H1 (cell line): ENCODE measurements at regions not wholly inside any gene's neighbourhood (a gene's known extent, or its start where the extent isn't known, plus 50 kb on each side); places are given as distances from the start of the nearest gene placed in this dataset.

Experiments
- CTCF ChIA-PET: fragments of 300-600 bp; sonication (Branson Sonifier 250); formaldehyde crosslinking; loops from one replicate; lab custom pipeline; 2021; ENCODE audit not compliant: partially characterized antibody; lab: Charles Lee
- POLR2A ChIA-PET: fragments of 300-600 bp; sonication (Branson Sonifier 250); formaldehyde crosslinking; loops from one replicate; lab custom pipeline; 2021; ENCODE audit warnings: inconsistent platforms; ENCODE audit not compliant: partially characterized antibody; lab: Charles Lee
- DNase-seq, 2 experiments: peaks; one replicate each; pipeline versions ENCODE4 v3.0.0 to v3.0.0-alpha.2; 2010 to 2022; ENCODE audit warnings: low spot score in 2 of 2, low read depth in 1 of 2, mixed read lengths in 1 of 2
- FAIRE-seq: peaks from 2 replicates; lab custom pipeline; 2011; peaks lifted over from hg19 to GRCh38; lab: Jason Lieb, UNC
- H2AFZ ChIP-seq: 2 replicates; pipeline ENCODE4 v1.8.1; 2012; ENCODE audit warnings: low read length, inconsistent platforms
- H2AK5ac ChIP-seq: 2 replicates; pipeline ENCODE4 v1.6.1; 2013; ENCODE audit warnings: low read depth, low read length
- H2BK120ac ChIP-seq: replicated peaks from 2 replicates; pipeline ENCODE3; 2013; ENCODE audit warnings: low read depth, low read length, inconsistent platforms
- H2BK12ac ChIP-seq: 2 replicates; pipeline ENCODE4 v1.6.1; 2013; ENCODE audit warnings: low read depth, low read length
- H2BK15ac ChIP-seq: 2 replicates; pipeline ENCODE4 v1.6.1; 2013; ENCODE audit warnings: low read length
- H2BK20ac ChIP-seq: 2 replicates; pipeline ENCODE4 v1.6.1; 2013; ENCODE audit warnings: low read length
- H2BK5ac ChIP-seq: 2 replicates; pipeline ENCODE4 v1.6.1; 2013; ENCODE audit warnings: low read depth, low read length
- H3K14ac ChIP-seq: 2 replicates; pipeline ENCODE4 v1.6.1; 2013; ENCODE audit warnings: inconsistent platforms; ENCODE audit not compliant: insufficient read length
- H3K18ac ChIP-seq: 2 replicates; pipeline ENCODE4 v1.6.1; 2013; ENCODE audit warnings: low read length; ENCODE audit errors: extremely low read depth
- H3K23ac ChIP-seq: 2 replicates; pipeline ENCODE4 v1.6.1; 2013; ENCODE audit warnings: inconsistent platforms; ENCODE audit not compliant: insufficient read length
- H3K23me2 ChIP-seq: 2 replicates; pipeline ENCODE4 v1.6.1; 2013; ENCODE audit warnings: low read depth, low read length
- H3K27ac ChIP-seq: 2 replicates; pipeline ENCODE4 v1.6.1; 2011; ENCODE audit warnings: low read depth, low read length, inconsistent platforms
- H3K27me3 ChIP-seq, 4 experiments: replicated peaks in 1 of 4; 1 replicate in 1 of 4; 2 replicates in 3 of 4; pipeline versions ENCODE4 v1.6.1 to v1.8.1; 2011 to 2013; ENCODE audit warnings: low read length in 3 of 4, mild to moderate bottlenecking in 3 of 4, inconsistent platforms in 2 of 4, mixed read lengths in 2 of 4, moderate library complexity in 1 of 4; ENCODE audit not compliant: control insufficient read depth in 3 of 4, insufficient read depth in 3 of 4; ENCODE audit errors: extremely low read depth in 1 of 4
- H3K36me3 ChIP-seq, 4 experiments: 2 replicates each; pipeline versions ENCODE4 v1.6.1 to v1.8.1; 2011 to 2013; ENCODE audit warnings: mild to moderate bottlenecking in 4 of 4, low read length in 3 of 4, moderate library complexity in 2 of 4, control low read depth in 1 of 4, inconsistent platforms in 1 of 4; ENCODE audit not compliant: insufficient read depth in 4 of 4, control insufficient read depth in 2 of 4
- H3K4ac ChIP-seq: replicated peaks from 2 replicates; pipeline ENCODE3; 2013; ENCODE audit warnings: low read length, low read depth, mixed read lengths, inconsistent platforms; ENCODE audit not compliant: insufficient read length
- H3K4me1 ChIP-seq, 4 experiments: replicated peaks in 1 of 4; 1 replicate in 1 of 4; 2 replicates in 3 of 4; pipeline versions ENCODE4 v1.6.1 to v1.8.1; 2011 to 2013; ENCODE audit warnings: low read length in 3 of 4, inconsistent platforms in 2 of 4, mixed read lengths in 1 of 4; ENCODE audit not compliant: insufficient read depth in 4 of 4, control insufficient read depth in 3 of 4
- H3K4me2 ChIP-seq, 2 experiments: 2 replicates each; pipeline versions ENCODE4 v1.6.1 to v1.8.1; 2011 to 2013; ENCODE audit warnings: low read depth in 2 of 2, low read length in 2 of 2, control low read depth in 1 of 2, inconsistent platforms in 1 of 2, mild to moderate bottlenecking in 1 of 2; ENCODE audit not compliant: insufficient read depth in 1 of 2
- H3K4me3 ChIP-seq, 4 experiments: fragments of 200-600, 300-600 bp in 1 of 4; sonication (generic), shearing (Covaris generic), sonication (Bioruptor Twin) in 1 of 4; 2 replicates each; pipeline versions ENCODE4 v1.5.1 to v1.8.1; 2011 to 2016; ENCODE audit warnings: low read length in 4 of 4, low read depth in 3 of 4, control low read depth in 2 of 4, inconsistent platforms in 2 of 4, mild to moderate bottlenecking in 2 of 4, mixed read lengths in 1 of 4, moderate library complexity in 1 of 4; ENCODE audit not compliant: insufficient read depth in 2 of 4; ENCODE audit errors: extremely low read depth in 1 of 4
- H3K56ac ChIP-seq: replicated peaks from 2 replicates; pipeline ENCODE3; 2013; ENCODE audit warnings: low read depth, mild to moderate bottlenecking, mixed read lengths, low read length, inconsistent platforms; ENCODE audit not compliant: insufficient read length
- H3K79me1 ChIP-seq: 2 replicates; pipeline ENCODE4 v1.6.1; 2013; ENCODE audit warnings: low read depth, low read length, control low read depth
- H3K79me2 ChIP-seq, 2 experiments: 2 replicates each; pipeline versions ENCODE4 v1.6.1 to v1.8.1; 2012 to 2013; ENCODE audit warnings: low read length in 2 of 2, mild to moderate bottlenecking in 2 of 2, inconsistent platforms in 1 of 2; ENCODE audit not compliant: insufficient read depth in 2 of 2, control insufficient read depth in 1 of 2
- H3K9ac ChIP-seq, 4 experiments: replicated peaks in 1 of 4; 1 replicate in 1 of 4; 2 replicates in 3 of 4; pipeline versions ENCODE4 v1.6.1 to v1.8.1; 2011 to 2013; ENCODE audit warnings: low read depth in 3 of 4, low read length in 3 of 4, control low read depth in 2 of 4, mild to moderate bottlenecking in 2 of 4, moderate library complexity in 2 of 4, inconsistent platforms in 1 of 4; ENCODE audit errors: extremely low read depth in 1 of 4
- H3K9me3 ChIP-seq, 2 experiments: 2 replicates each; pipeline versions ENCODE4 v1.6.1 to v1.8.1; 2012 to 2013; ENCODE audit warnings: mild to moderate bottlenecking in 2 of 2, moderate library complexity in 2 of 2, control low read depth in 1 of 2, inconsistent platforms in 1 of 2, low read depth in 1 of 2, low read length in 1 of 2, mixed read lengths in 1 of 2; ENCODE audit not compliant: insufficient read depth in 2 of 2
- H4K20me1 ChIP-seq, 2 experiments: replicated peaks in 1 of 2; 2 replicates each; pipeline versions ENCODE3 to v1.8.1; 2011 to 2013; ENCODE audit warnings: inconsistent platforms in 2 of 2, low read length in 2 of 2, mild to moderate bottlenecking in 1 of 2; ENCODE audit not compliant: insufficient read depth in 2 of 2, control insufficient read depth in 1 of 2
- H4K5ac ChIP-seq: 2 replicates; pipeline ENCODE4 v1.6.1; 2013; ENCODE audit warnings: low read length, low read depth, mixed read lengths, inconsistent platforms; ENCODE audit not compliant: insufficient read length
- H4K8ac ChIP-seq: 2 replicates; pipeline ENCODE4 v1.8.0; 2013; ENCODE audit warnings: mild to moderate bottlenecking, moderate library complexity, low read length, inconsistent platforms; ENCODE audit not compliant: insufficient read depth; ENCODE audit errors: extremely low read depth
- H4K91ac ChIP-seq: replicated peaks from 2 replicates; pipeline ENCODE3; 2013; ENCODE audit warnings: low read length, mixed read lengths, inconsistent platforms; ENCODE audit not compliant: insufficient read length
- BCL11A ChIP-seq, 2 experiments: IDR thresholded peaks; one replicate each; pipeline ENCODE4 v1.6.1; 2011; ENCODE audit warnings: low read depth in 2 of 2, low read length in 2 of 2, mild to moderate bottlenecking in 2 of 2
- CHD1 ChIP-seq: IDR thresholded peaks from 2 replicates; pipeline ENCODE4 v1.6.1; 2012; ENCODE audit warnings: low read depth, low read length, improper control_type of control experiment
- POU5F1 ChIP-seq: IDR thresholded peaks from 2 replicates; pipeline ENCODE4 v1.6.1; 2011; ENCODE audit warnings: low read depth, mild to moderate bottlenecking, low read length, moderate library complexity
- RFX5 ChIP-seq: IDR thresholded peaks from 2 replicates; pipeline ENCODE4 v1.6.1; 2011; ENCODE audit warnings: low read depth, low read length, improper control_type of control experiment, borderline replicate concordance
- RXRA ChIP-seq: IDR thresholded peaks from 2 replicates; pipeline ENCODE4 v1.6.1; 2011; ENCODE audit warnings: low read depth, mild to moderate bottlenecking, low read length, moderate library complexity; ENCODE audit not compliant: insufficient read depth
- SP4 ChIP-seq: IDR thresholded peaks from 2 replicates; pipeline ENCODE4 v1.6.1; 2012; ENCODE audit warnings: low read length, inconsistent platforms
- SUZ12 ChIP-seq: fragments of 200-600 bp; sonication (generic); IDR thresholded peaks from 2 replicates; pipeline ENCODE4 v1.6.1; 2012; ENCODE audit warnings: mild to moderate bottlenecking, inconsistent platforms, low read length, moderate library complexity, mixed read lengths
- TAF7 ChIP-seq: optimal IDR thresholded peaks from 2 replicates; pipeline ENCODE3; 2011; ENCODE audit warnings: low read depth, mild to moderate bottlenecking, inconsistent platforms, low read length, moderate library complexity, borderline replicate concordance
- TBP ChIP-seq: IDR thresholded peaks from 2 replicates; pipeline ENCODE4 v1.6.1; 2011; ENCODE audit warnings: low read depth, low read length, improper control_type of control experiment
- TCF12 ChIP-seq: IDR thresholded peaks from 2 replicates; pipeline ENCODE4 v1.6.1; 2011; ENCODE audit warnings: low read depth, mild to moderate bottlenecking, low read length
- WGBS, 2 experiments: shearing (Covaris generic) in 1 of 2; methylation state at CpG; one replicate each; pipeline versions ENCODE4 v1.1.6 to v1.1.7; 2013 to 2015; ENCODE audit warnings: low lambda C conversion rate in 2 of 2, mixed read lengths in 2 of 2, inconsistent platforms in 1 of 2, low coverage in 1 of 2, missing lambda C conversion rate in 1 of 2; ENCODE audit not compliant: insufficient replicate concordance in 2 of 2, insufficient coverage in 1 of 2, insufficient read length in 1 of 2; ENCODE audit errors: extremely low coverage in 1 of 2, missing lambda C conversion rate in 1 of 2; 5-methylcytosine and 5-hydroxymethylcytosine counted together
- TF ChIP-seq, protein P1 (sequence below): IDR thresholded peaks from 2 replicates; pipeline ENCODE4 v1.6.1; 2012; ENCODE audit warnings: inconsistent platforms
- TF ChIP-seq, protein P2 (sequence below), 3 experiments: IDR thresholded peaks; 1 replicate in 2 of 3; 2 replicates in 1 of 3; pipeline versions ENCODE4 v1.5.1 to v1.6.1; 2011; ENCODE audit warnings: low read length in 3 of 3, mild to moderate bottlenecking in 3 of 3, inconsistent platforms in 2 of 3, low read depth in 1 of 3, moderate library complexity in 1 of 3; ENCODE audit not compliant: insufficient read depth in 1 of 3; ENCODE audit errors: control extremely low read depth in 1 of 3

DNA sequence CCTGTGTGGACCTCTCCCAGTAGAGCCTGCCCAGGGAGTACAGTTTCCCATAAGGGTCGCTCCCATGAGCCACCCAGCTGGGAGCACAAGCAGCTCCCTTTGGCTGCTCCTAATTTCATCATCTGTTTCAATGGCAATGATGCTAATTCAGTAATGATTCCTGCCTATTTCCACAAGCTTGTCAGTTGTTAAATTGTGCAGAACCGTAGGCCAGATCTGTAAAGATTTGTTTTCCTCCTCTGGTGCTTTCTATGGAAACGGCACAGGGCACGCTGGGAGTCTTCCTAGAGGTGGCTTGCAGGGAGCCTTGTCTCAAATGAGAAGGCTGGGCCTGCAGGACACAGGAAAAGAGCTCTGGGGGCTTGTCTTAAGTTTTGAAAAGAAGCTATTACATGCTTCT, 223.7 kb downstream of the CBLN1 start:
- H3K79me2 ChIP-seq, result no peaks in the 10 kb centered on the region
- H2BK120ac ChIP-seq, result no peak overlapping the region
- no peak overlapping the region for H2BK5ac ChIP-seq
- peaks cover 0 to 9% (median 1%) of the 10 kb centered on the region in 4 experiments; a peak in 4 of 7 replicates for H3K4me1 ChIP-seq
- no peaks in the 10 kb centered on the region for H3K9me3 ChIP-seq
- H4K91ac ChIP-seq, result no peak overlapping the region
- H3K4me2 ChIP-seq, result no peak overlapping the region
- H2BK20ac ChIP-seq, result no peak overlapping the region
- H3K4me3 ChIP-seq, result no peak overlapping the region
- no peak overlapping the region for H3K4ac ChIP-seq
- DNase-seq (no peak), FAIRE-seq (no peak)
- H2BK15ac ChIP-seq, result no peak overlapping the region
- H2AK5ac ChIP-seq, result no peak overlapping the region
- H3K23me2 ChIP-seq, result no peaks in the 10 kb centered on the region
- no peak overlapping the region for H3K14ac ChIP-seq
- H3K27me3 ChIP-seq, result no peaks in the 10 kb centered on the region
- WGBS, 2 experiments, result 85% methylated on average over 4 of the region's 4 CpGs; no CpG with 5 or more reads in 1 of the 2 experiments
- H3K9ac ChIP-seq, result no peak overlapping the region
- no peak overlapping the region for H3K18ac ChIP-seq
- H3K23ac ChIP-seq, result no peak overlapping the region
- no peak overlapping the region for H2AFZ ChIP-seq
- H3K79me1 ChIP-seq, result no peaks in the 10 kb centered on the region
- no peak overlapping the region for H3K56ac ChIP-seq
- H4K5ac ChIP-seq, result no peak overlapping the region
- POLR2A ChIA-PET, result interaction anchor here (0.7 kb wide), 1 partner anchor 510 kb away, joined by 3 read pairs; no protein-coding TSS in a partner anchor
- CTCF ChIA-PET, result interaction anchor here (0.6 to 1.3 kb wide), 18 partner anchors 9 to 943 kb away, joined by 3 to 9 read pairs (median 4); no protein-coding TSS in a partner anchor
- no peaks in the 10 kb centered on the region for H4K20me1 ChIP-seq
- no peak overlapping the region for H4K8ac ChIP-seq
- H3K27ac ChIP-seq, result no peak overlapping the region
- H3K36me3 ChIP-seq, result no peaks in the 10 kb centered on the region
- H2BK12ac ChIP-seq, result no peak overlapping the region
- TF ChIP-seq, protein P1, sequence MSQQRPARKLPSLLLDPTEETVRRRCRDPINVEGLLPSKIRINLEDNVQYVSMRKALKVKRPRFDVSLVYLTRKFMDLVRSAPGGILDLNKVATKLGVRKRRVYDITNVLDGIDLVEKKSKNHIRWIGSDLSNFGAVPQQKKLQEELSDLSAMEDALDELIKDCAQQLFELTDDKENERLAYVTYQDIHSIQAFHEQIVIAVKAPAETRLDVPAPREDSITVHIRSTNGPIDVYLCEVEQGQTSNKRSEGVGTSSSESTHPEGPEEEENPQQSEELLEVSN, result no peak
- no peak for TF ChIP-seq TCF12
- no peak for TF ChIP-seq BCL11A (IDR thresholded peaks at IDR 0.05; ENCODE audit: low read depth in 2 of 2, low read length in 2 of 2)
- TF ChIP-seq RXRA, result no peak
- TF ChIP-seq TAF7, result no peak
- TF ChIP-seq, protein P2, sequence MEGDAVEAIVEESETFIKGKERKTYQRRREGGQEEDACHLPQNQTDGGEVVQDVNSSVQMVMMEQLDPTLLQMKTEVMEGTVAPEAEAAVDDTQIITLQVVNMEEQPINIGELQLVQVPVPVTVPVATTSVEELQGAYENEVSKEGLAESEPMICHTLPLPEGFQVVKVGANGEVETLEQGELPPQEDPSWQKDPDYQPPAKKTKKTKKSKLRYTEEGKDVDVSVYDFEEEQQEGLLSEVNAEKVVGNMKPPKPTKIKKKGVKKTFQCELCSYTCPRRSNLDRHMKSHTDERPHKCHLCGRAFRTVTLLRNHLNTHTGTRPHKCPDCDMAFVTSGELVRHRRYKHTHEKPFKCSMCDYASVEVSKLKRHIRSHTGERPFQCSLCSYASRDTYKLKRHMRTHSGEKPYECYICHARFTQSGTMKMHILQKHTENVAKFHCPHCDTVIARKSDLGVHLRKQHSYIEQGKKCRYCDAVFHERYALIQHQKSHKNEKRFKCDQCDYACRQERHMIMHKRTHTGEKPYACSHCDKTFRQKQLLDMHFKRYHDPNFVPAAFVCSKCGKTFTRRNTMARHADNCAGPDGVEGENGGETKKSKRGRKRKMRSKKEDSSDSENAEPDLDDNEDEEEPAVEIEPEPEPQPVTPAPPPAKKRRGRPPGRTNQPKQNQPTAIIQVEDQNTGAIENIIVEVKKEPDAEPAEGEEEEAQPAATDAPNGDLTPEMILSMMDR (IDR thresholded peaks at IDR 0.05; ENCODE audit: control extremely low read depth in 1 of 3, insufficient read depth in 1 of 3, low read depth in 1 of 3, low read length in 3 of 3), result no peak
- no peak for TF ChIP-seq RFX5
- no peak for TF ChIP-seq SP4
- TF ChIP-seq SUZ12, result no peak
- no peak for TF ChIP-seq POU5F1
- TF ChIP-seq TBP, result no peak
- no peak for TF ChIP-seq CHD1
